ENCODE measurements at regions not wholly inside any gene's neighbourhood (a gene's known extent, or its start where the extent isn't known, plus 50 kb on each side); places are given as distances from the start of the nearest gene placed in this dataset.

DNA sequence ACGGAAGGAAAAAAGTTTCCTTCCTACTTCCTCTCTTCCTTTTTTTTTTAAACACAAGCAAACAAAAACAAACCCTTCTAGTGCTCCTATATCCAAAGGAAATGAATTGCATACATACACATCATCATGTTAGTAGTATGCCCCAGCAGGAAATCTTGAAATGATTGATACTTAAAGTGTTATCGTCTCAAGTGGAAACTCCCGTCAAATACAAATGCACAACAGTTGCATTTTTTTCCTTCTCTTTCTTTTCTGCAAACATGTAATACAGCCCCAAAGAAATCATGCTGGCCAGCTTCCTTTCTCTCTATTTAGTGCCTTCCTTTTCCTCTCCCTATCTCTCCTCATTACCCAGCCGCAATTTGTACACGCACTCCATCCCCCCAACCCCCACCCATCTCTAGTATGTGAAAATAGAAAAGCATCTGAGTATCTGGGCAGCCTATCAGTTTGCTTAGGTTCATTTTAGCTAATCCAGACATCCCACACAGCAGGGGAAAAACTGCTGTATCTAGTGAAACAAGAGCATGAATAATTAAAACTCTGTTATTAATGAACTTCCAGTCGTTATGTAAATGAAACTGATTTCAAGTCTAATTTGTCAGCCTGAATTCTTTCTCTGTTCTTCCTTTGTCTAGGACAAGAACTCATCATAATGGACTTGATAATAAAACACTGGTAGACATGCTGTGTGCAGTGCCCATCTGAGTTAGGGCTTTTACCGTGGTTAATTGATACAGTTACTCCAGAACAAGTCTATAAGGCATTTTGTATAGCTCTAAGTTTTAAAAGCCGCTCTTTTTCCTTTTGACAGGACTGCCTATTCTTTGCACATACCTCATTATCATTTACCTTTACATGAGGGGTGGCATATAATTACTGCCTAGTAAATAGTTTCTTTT lies 336.5 kb upstream of the ADGRL2 start:
- no peak overlapping the region for H2AFZ ChIP-seq (ENCODE audit: low read length)
- no peak overlapping the region for H2AK5ac ChIP-seq (ENCODE audit: low read depth, low read length)
- no peak overlapping the region for H3K4me2 ChIP-seq (ENCODE audit: insufficient read depth in 1 of 2, low read depth in 2 of 2, low read length in 2 of 2)
- H4K91ac ChIP-seq (replicated peaks; ENCODE audit: insufficient read length, low read length): no peak overlapping the region
- no peaks in the 10 kb centered on the region for H3K79me1 ChIP-seq (ENCODE audit: low read depth, low read length)
- H4K8ac ChIP-seq (ENCODE audit: extremely low read depth, insufficient read depth, low read length): no peak overlapping the region
- H3K27me3 ChIP-seq (replicated peaks in 1 of 4; ENCODE audit: control insufficient read depth in 3 of 4, extremely low read depth in 1 of 4, insufficient read depth in 3 of 4, low read length in 3 of 4): no peaks in the 10 kb centered on the region
- FAIRE-seq: no peak
- no peak overlapping the region for H2BK20ac ChIP-seq (ENCODE audit: low read length)
- no peak overlapping the region for H3K14ac ChIP-seq (ENCODE audit: insufficient read length)
- DNase-seq (ENCODE audit: low read depth in 1 of 2, low spot score in 2 of 2): no peak
- H3K27ac ChIP-seq (ENCODE audit: low read depth, low read length): no peak overlapping the region
- no peaks in the 10 kb centered on the region for H3K79me2 ChIP-seq (ENCODE audit: control insufficient read depth in 1 of 2, insufficient read depth in 2 of 2, low read length in 2 of 2)
- H3K23ac ChIP-seq (ENCODE audit: insufficient read length): no peak overlapping the region
- H2BK5ac ChIP-seq (ENCODE audit: low read depth, low read length): no peak overlapping the region
- H3K23me2 ChIP-seq (ENCODE audit: low read depth, low read length): no peaks in the 10 kb centered on the region
- H2BK15ac ChIP-seq (ENCODE audit: low read length): no peak overlapping the region
- H4K5ac ChIP-seq (ENCODE audit: insufficient read length, low read depth, low read length): no peak overlapping the region
- H3K4ac ChIP-seq (replicated peaks; ENCODE audit: insufficient read length, low read depth, low read length): no peak overlapping the region
- H3K9me3 ChIP-seq (ENCODE audit: insufficient read depth in 2 of 2, low read depth in 1 of 2, low read length in 1 of 2): peaks cover 0 to 4% of the 10 kb centered on the region in 2 experiments; a peak in 1 of 4 replicates
- TF ChIP-seq RXRA (IDR thresholded peaks at IDR 0.05; ENCODE audit: insufficient read depth, low read depth, low read length) (no peak), TEAD4 (IDR thresholded peaks at IDR 0.05; ENCODE audit: low read depth, low read length) (no peak), ASH2L (IDR thresholded peaks at IDR 0.05; ENCODE audit: low read length) (no peak), TBP (IDR thresholded peaks at IDR 0.05; ENCODE audit: low read depth, low read length) (no peak), SAP30 (IDR thresholded peaks at IDR 0.05; ENCODE audit: insufficient read depth, insufficient replicate concordance, low read length) (no peak), CTBP2 (IDR thresholded peaks at IDR 0.05; ENCODE audit: borderline replicate concordance, insufficient read depth, insufficient read length, low read length) (no peak), RAD21 (IDR thresholded peaks at IDR 0.05 in 1 of 2, conservative IDR thresholded peaks at IDR 0.05 in 1 of 2; ENCODE audit: low read depth in 2 of 2, low read length in 2 of 2) (no peak), CEBPB (IDR thresholded peaks at IDR 0.05; ENCODE audit: low read depth, low read length) (no peak), TCF12 (IDR thresholded peaks at IDR 0.05; ENCODE audit: low read depth, low read length) (no peak), POU5F1 (IDR thresholded peaks at IDR 0.05; ENCODE audit: low read depth, low read length) (no peak), CREB1 (IDR thresholded peaks at IDR 0.05) (no peak), BRCA1 (IDR thresholded peaks at IDR 0.05; ENCODE audit: low read depth, low read length) (no peak), SP4 (IDR thresholded peaks at IDR 0.05; ENCODE audit: low read length) (no peak), CHD2 (IDR thresholded peaks at IDR 0.05; ENCODE audit: low read length) (no peak)
- H3K36me3 ChIP-seq (ENCODE audit: control insufficient read depth in 2 of 4, insufficient read depth in 4 of 4, low read length in 3 of 4): no peaks in the 10 kb centered on the region
- no peak overlapping the region for H3K4me3 ChIP-seq (ENCODE audit: extremely low read depth in 1 of 4, insufficient read depth in 2 of 4, low read depth in 3 of 4, low read length in 4 of 4)
- 82% methylated on average over 8 of the region's 8 CpGs; no CpG with 5 or more reads in 1 of the 2 experiments for WGBS, 2 experiments (ENCODE audit: extremely low coverage in 1 of 2, insufficient coverage in 1 of 2, insufficient read length in 1 of 2, insufficient replicate concordance in 2 of 2, low coverage in 1 of 2, low lambda C conversion rate in 2 of 2, missing lambda C conversion rate in 1 of 2)
- no peak overlapping the region for H2BK12ac ChIP-seq (ENCODE audit: low read depth, low read length)
- no peaks in the 10 kb centered on the region for H4K20me1 ChIP-seq (replicated peaks in 1 of 2; ENCODE audit: control insufficient read depth in 1 of 2, insufficient read depth in 2 of 2, low read length in 2 of 2)
- POLR2A ChIA-PET (ENCODE audit: partially characterized antibody): no interaction called here
- no peak overlapping the region for H3K56ac ChIP-seq (replicated peaks; ENCODE audit: insufficient read length, low read depth, low read length)
- CTCF ChIA-PET (ENCODE audit: partially characterized antibody): no interaction called here
- no peak overlapping the region for H3K18ac ChIP-seq (ENCODE audit: extremely low read depth, low read length)
- no peak overlapping the region for H3K9ac ChIP-seq (replicated peaks in 1 of 4; ENCODE audit: extremely low read depth in 1 of 4, low read depth in 3 of 4, low read length in 3 of 4)
- H3K4me1 ChIP-seq (replicated peaks in 1 of 4; ENCODE audit: control insufficient read depth in 3 of 4, insufficient read depth in 4 of 4, low read length in 3 of 4): peaks cover 0 to 8% (median 0%) of the 10 kb centered on the region in 4 experiments; a peak in 2 of 7 replicates
- no peak overlapping the region for H2BK120ac ChIP-seq (replicated peaks; ENCODE audit: low read depth, low read length)

Data from H1 (cell line).